ENCODE measurements at regions not wholly inside any gene's neighbourhood (a gene's known extent, or its start where the extent isn't known, plus 50 kb on each side); places are given as distances from the start of the nearest gene placed in this dataset.

- TF ChIP-seq POLR2A (IDR thresholded peaks at IDR 0.05) (no peak), CTCF (IDR thresholded peaks at IDR 0.05 in 8 of 11, conservative IDR thresholded peaks at IDR 0.05 in 3 of 11) (no peak), POLR2AphosphoS5 (IDR thresholded peaks at IDR 0.05) (no peak)
Observed at GRCh38 chr5:43875741-43876140, 272.8 kb downstream of the NNT start.

All from spleen (tissue), 7 donors.